ENCODE measurements at regions not wholly inside any gene's neighbourhood (a gene's known extent, or its start where the extent isn't known, plus 50 kb on each side); places are given as distances from the start of the nearest gene placed in this dataset.

DNA sequence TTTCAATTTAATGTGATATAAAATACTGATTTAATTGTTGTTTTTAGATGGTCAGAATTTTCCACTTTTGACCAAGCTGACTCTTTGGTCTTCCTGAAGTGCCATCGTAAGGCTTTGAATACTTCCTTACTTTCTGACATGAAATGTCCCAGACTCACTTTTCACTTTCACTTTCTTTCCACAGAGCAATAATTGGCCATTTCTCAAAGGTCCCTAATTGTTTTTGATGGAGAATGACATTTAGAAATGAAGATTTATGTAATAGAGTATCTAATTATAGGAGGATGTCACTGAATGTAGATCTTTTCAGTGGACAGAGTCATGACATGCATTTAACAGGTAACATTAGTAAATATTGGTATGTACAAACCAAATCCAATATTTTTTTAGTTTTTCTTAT lies 1141.6 kb downstream of the KCNT2 start:
- H3K27me3 ChIP-seq (ENCODE audit: insufficient read depth, low read length): no peaks in the 10 kb centered on the region
- no peaks in the 10 kb centered on the region for H3F3A ChIP-seq (ENCODE audit: insufficient read depth, low read length)
- H3K9ac ChIP-seq (ENCODE audit: low read length): no peak overlapping the region
- H3K4me1 ChIP-seq (ENCODE audit: insufficient read depth, low read length, severe bottlenecking): no peaks in the 10 kb centered on the region
- H3K9me2 ChIP-seq (ENCODE audit: low read depth, low read length): no peaks in the 10 kb centered on the region
- no peaks in the 10 kb centered on the region for H3K9me3 ChIP-seq (ENCODE audit: low read length)
- no peaks in the 10 kb centered on the region for H4K20me1 ChIP-seq (ENCODE audit: insufficient read depth, low read length)
- H3K36me3 ChIP-seq (ENCODE audit: insufficient read depth, low read length): no peaks in the 10 kb centered on the region
- H3K4me2 ChIP-seq (ENCODE audit: low read length): no peak overlapping the region
- TF ChIP-seq, protein P1, sequence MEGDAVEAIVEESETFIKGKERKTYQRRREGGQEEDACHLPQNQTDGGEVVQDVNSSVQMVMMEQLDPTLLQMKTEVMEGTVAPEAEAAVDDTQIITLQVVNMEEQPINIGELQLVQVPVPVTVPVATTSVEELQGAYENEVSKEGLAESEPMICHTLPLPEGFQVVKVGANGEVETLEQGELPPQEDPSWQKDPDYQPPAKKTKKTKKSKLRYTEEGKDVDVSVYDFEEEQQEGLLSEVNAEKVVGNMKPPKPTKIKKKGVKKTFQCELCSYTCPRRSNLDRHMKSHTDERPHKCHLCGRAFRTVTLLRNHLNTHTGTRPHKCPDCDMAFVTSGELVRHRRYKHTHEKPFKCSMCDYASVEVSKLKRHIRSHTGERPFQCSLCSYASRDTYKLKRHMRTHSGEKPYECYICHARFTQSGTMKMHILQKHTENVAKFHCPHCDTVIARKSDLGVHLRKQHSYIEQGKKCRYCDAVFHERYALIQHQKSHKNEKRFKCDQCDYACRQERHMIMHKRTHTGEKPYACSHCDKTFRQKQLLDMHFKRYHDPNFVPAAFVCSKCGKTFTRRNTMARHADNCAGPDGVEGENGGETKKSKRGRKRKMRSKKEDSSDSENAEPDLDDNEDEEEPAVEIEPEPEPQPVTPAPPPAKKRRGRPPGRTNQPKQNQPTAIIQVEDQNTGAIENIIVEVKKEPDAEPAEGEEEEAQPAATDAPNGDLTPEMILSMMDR (IDR thresholded peaks at IDR 0.05; ENCODE audit: low read length): no peak
- TF ChIP-seq EZH2 (IDR thresholded peaks at IDR 0.05; ENCODE audit: borderline replicate concordance, low read length): no peak
- no peak overlapping the region for H2AFZ ChIP-seq (ENCODE audit: low read length)
- H3K79me2 ChIP-seq (ENCODE audit: insufficient read depth, low read length): no peaks in the 10 kb centered on the region
- no peak overlapping the region for H3K4me3 ChIP-seq (ENCODE audit: low read depth, low read length, poor library complexity, severe bottlenecking)
- no peak overlapping the region for H3K27ac ChIP-seq (ENCODE audit: low read depth, low read length, poor library complexity, severe bottlenecking)

DNA sequence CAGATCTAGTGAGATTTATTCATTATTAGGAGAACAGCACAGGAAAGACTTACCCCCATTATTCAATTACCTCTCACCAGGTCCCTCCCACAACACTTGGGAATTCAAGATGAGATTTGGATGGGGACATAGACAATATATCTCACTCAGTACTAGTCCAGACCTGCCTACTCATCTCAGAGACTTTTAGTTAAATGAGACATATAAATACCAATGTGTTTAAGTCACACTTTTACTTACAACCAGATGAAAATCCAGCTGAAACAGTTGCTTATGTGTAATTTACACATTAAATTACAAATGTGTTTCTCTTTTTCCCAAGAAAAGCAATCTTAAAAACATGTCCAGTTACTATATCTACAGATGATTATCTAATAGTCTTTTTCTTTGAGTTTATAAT lies 1145.6 kb downstream of the KCNT2 start:
- Histone ChIP-seq H2AFZ (ENCODE audit: low read length) (no peak overlapping the region), H3K9me2 (ENCODE audit: low read depth, low read length) (0 out of 2 replicates have a peak, but pooled peaks cover 2% of the 10 kb centered on the region), H3K4me2 (ENCODE audit: low read length) (no peak overlapping the region), H3K27me3 (ENCODE audit: insufficient read depth, low read length) (no peaks in the 10 kb centered on the region), H3K4me1 (ENCODE audit: insufficient read depth, low read length, severe bottlenecking) (no peaks in the 10 kb centered on the region), H3K9me3 (ENCODE audit: low read length) (no peaks in the 10 kb centered on the region), H4K20me1 (ENCODE audit: insufficient read depth, low read length) (no peaks in the 10 kb centered on the region), H3K4me3 (ENCODE audit: low read depth, low read length, poor library complexity, severe bottlenecking) (no peak overlapping the region), H3K36me3 (ENCODE audit: insufficient read depth, low read length) (no peaks in the 10 kb centered on the region), H3K27ac (ENCODE audit: low read depth, low read length, poor library complexity, severe bottlenecking) (no peak overlapping the region), H3F3A (ENCODE audit: insufficient read depth, low read length) (no peaks in the 10 kb centered on the region), H3K9ac (ENCODE audit: low read length) (no peak overlapping the region), H3K79me2 (ENCODE audit: insufficient read depth, low read length) (no peaks in the 10 kb centered on the region)
- TF ChIP-seq, protein P1 (IDR thresholded peaks at IDR 0.05; ENCODE audit: low read length): no peak
- no peak for TF ChIP-seq EZH2 (IDR thresholded peaks at IDR 0.05; ENCODE audit: borderline replicate concordance, low read length)

DNA sequence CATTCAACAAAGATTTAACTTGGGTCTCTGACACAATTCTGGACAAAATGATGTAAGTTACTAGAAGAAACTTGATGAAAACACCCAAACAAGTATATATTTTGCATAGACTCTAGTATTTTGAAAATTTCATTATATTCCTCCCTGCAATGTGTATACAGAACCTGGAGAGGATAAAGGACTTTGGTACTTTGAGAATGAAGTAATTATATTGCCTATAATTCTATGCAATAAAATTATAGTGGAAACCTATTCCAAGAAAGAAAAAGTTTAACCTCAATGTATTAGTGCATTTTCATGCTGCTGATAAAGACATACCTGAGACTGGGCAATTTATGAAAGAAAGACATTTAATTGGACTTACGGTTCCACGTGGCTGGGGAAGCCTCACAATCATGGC lies 1146.1 kb downstream of the KCNT2 start:
- Histone ChIP-seq H3F3A (ENCODE audit: insufficient read depth, low read length) (no peaks in the 10 kb centered on the region), H3K9me3 (ENCODE audit: low read length) (no peaks in the 10 kb centered on the region), H3K9me2 (ENCODE audit: low read depth, low read length) (0 out of 2 replicates have a peak, but pooled peaks cover 2% of the 10 kb centered on the region), H3K9ac (ENCODE audit: low read length) (no peak overlapping the region), H4K20me1 (ENCODE audit: insufficient read depth, low read length) (no peaks in the 10 kb centered on the region), H3K4me1 (ENCODE audit: insufficient read depth, low read length, severe bottlenecking) (no peaks in the 10 kb centered on the region), H3K4me3 (ENCODE audit: low read depth, low read length, poor library complexity, severe bottlenecking) (no peak overlapping the region), H3K79me2 (ENCODE audit: insufficient read depth, low read length) (no peaks in the 10 kb centered on the region), H3K27ac (ENCODE audit: low read depth, low read length, poor library complexity, severe bottlenecking) (no peak overlapping the region), H2AFZ (ENCODE audit: low read length) (no peak overlapping the region), H3K4me2 (ENCODE audit: low read length) (no peak overlapping the region), H3K36me3 (ENCODE audit: insufficient read depth, low read length) (no peaks in the 10 kb centered on the region), H3K27me3 (ENCODE audit: insufficient read depth, low read length) (no peaks in the 10 kb centered on the region)
- no peak for TF ChIP-seq EZH2 (IDR thresholded peaks at IDR 0.05; ENCODE audit: borderline replicate concordance, low read length)

DNA sequence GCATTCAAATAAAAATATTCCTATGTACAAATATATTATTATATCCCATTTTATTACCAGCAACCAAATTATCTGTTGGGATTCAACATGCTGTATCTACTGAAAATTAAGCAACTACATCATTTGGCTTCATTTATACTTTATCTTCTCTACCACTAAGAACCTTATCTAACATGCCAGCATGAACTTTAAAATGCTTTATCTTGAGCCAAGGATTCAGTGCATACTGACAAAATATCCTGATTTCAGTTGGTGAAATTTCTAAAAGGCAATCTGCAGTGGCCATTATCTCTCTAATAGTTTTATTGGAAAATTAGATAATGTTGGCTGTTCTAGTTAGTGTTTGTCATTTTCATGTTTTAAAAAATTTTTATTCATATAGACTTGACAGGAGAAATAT lies 1149.9 kb downstream of the KCNT2 start:
- Histone ChIP-seq H3F3A (ENCODE audit: insufficient read depth, low read length) (no peaks in the 10 kb centered on the region), H3K36me3 (ENCODE audit: insufficient read depth, low read length) (no peaks in the 10 kb centered on the region), H4K20me1 (ENCODE audit: insufficient read depth, low read length) (no peaks in the 10 kb centered on the region), H3K9me2 (ENCODE audit: low read depth, low read length) (0 out of 2 replicates have a peak, but pooled peaks cover 2% of the 10 kb centered on the region), H3K9me3 (ENCODE audit: low read length) (no peaks in the 10 kb centered on the region), H3K4me3 (ENCODE audit: low read depth, low read length, poor library complexity, severe bottlenecking) (no peak overlapping the region), H3K4me1 (ENCODE audit: insufficient read depth, low read length, severe bottlenecking) (no peaks in the 10 kb centered on the region), H2AFZ (ENCODE audit: low read length) (no peak overlapping the region), H3K27ac (ENCODE audit: low read depth, low read length, poor library complexity, severe bottlenecking) (no peak overlapping the region), H3K4me2 (ENCODE audit: low read length) (no peak overlapping the region), H3K27me3 (ENCODE audit: insufficient read depth, low read length) (no peaks in the 10 kb centered on the region), H3K79me2 (ENCODE audit: insufficient read depth, low read length) (no peaks in the 10 kb centered on the region), H3K9ac (ENCODE audit: low read length) (no peak overlapping the region)
- TF ChIP-seq EZH2 (IDR thresholded peaks at IDR 0.05; ENCODE audit: borderline replicate concordance, low read length): no peak
- TF ChIP-seq, protein P1 (IDR thresholded peaks at IDR 0.05; ENCODE audit: low read length): no peak
